Astrocyte (in vitro differentiated cells and primary cell): ENCODE measurements at regions not wholly inside any gene's neighbourhood (a gene's known extent, or its start where the extent isn't known, plus 50 kb on each side); places are given as distances from the start of the nearest gene placed in this dataset.
"Not testable (repeated sequence)": the region's sequence is repeated elsewhere in the genome, so short reads cannot be mapped to it uniquely, and the experiment has no call there.

Experiments used
- EZH2 ChIP-seq: IDR thresholded peaks from 2 replicates; pipeline ENCODE4 v1.6.1; 2012; ENCODE audit warnings: mild to moderate bottlenecking, low read length, inconsistent platforms; ENCODE audit not compliant: insufficient read depth
- TF ChIP-seq, protein P1 (sequence below): IDR thresholded peaks from 2 replicates; pipeline ENCODE4 v1.5.1; 2011; ENCODE audit warnings: low read depth, mild to moderate bottlenecking, inconsistent platforms, low read length, moderate library complexity; ENCODE audit not compliant: insufficient read depth

DNA sequence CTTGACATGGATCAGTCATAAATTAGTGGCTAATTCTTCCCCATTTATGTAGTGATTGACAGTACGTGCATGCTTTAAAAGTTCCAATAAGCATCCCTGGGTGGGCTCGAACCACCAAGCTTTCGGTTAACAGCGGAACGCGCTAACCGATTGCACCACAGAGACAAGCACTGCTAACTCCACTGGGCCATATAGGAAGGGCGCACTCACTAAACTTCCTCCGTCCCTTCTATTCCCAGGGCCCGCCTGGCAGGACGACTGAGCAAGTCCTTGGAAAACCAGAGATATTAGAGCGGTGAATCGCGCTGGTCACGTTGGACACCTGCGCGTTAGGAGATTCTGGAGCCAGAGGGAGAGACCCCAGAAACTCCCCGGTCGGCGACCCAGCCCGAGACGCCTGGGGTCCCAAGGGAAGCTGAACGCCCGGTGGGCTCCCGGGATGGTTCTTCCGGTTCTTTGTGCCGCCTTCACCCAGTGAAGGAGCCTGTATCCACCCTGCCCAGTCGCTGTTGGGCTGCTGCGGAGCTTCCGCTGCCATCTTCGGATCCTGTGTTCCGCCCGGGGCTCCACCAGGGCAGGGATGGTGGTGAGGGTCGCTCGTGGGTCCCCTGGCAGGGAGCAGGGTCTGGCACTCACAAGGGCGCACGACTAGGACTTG is 62.8 kb downstream of the PPIAL4C start:
- TF ChIP-seq, protein P1, sequence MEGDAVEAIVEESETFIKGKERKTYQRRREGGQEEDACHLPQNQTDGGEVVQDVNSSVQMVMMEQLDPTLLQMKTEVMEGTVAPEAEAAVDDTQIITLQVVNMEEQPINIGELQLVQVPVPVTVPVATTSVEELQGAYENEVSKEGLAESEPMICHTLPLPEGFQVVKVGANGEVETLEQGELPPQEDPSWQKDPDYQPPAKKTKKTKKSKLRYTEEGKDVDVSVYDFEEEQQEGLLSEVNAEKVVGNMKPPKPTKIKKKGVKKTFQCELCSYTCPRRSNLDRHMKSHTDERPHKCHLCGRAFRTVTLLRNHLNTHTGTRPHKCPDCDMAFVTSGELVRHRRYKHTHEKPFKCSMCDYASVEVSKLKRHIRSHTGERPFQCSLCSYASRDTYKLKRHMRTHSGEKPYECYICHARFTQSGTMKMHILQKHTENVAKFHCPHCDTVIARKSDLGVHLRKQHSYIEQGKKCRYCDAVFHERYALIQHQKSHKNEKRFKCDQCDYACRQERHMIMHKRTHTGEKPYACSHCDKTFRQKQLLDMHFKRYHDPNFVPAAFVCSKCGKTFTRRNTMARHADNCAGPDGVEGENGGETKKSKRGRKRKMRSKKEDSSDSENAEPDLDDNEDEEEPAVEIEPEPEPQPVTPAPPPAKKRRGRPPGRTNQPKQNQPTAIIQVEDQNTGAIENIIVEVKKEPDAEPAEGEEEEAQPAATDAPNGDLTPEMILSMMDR = not testable (repeated sequence)
- not testable (repeated sequence) for TF ChIP-seq EZH2
